Testis (tissue), 2 donors: ENCODE measurements at regions not wholly inside any gene's neighbourhood (a gene's known extent, or its start where the extent isn't known, plus 50 kb on each side); places are given as distances from the start of the nearest gene placed in this dataset.
"Not testable (repeated sequence)": the region's sequence is repeated elsewhere in the genome, so short reads cannot be mapped to it uniquely, and the experiment has no call there.

Experiments used
- DNase-seq: peaks from one replicate; pipeline ENCODE4 v3.0.0-alpha.2; 2019
- H3K27ac ChIP-seq, 2 donors: fragments of 200-600 bp; sonication (generic); one replicate each; pipeline ENCODE4 v1.5.1; 2019
- H3K27me3 ChIP-seq: fragments of 200-600 bp; sonication (generic); one replicate; pipeline ENCODE4 v1.5.1; 2019
- H3K36me3 ChIP-seq: fragments of 200-600 bp; sonication (generic); one replicate; pipeline ENCODE4 v1.5.1; 2017; ENCODE audit warnings: low read depth; ENCODE audit errors: missing control alignments
- H3K4me1 ChIP-seq: fragments of 200-600 bp; sonication (generic); one replicate; pipeline ENCODE4 v1.5.1; 2019
- H3K4me3 ChIP-seq, 2 donors: fragments of 200-600 bp; sonication (generic); one replicate each; pipeline ENCODE4 v1.5.1; 2017 to 2019
- H3K9me3 ChIP-seq: fragments of 200-600 bp; sonication (generic); one replicate; pipeline ENCODE4 v1.5.1; 2017
- POLR2A ChIP-seq: fragments of 450-650 bp; IDR thresholded peaks from one replicate; pipeline ENCODE4 v1.6.1; 2017; ENCODE audit warnings: antibody characterized with exemption, mild to moderate bottlenecking, moderate library complexity
- WGBS, 2 donors: methylation state at CpG; one replicate each; pipeline ENCODE4 v1.1.5; 2018; 5-methylcytosine and 5-hydroxymethylcytosine counted together
- intact Hi-C: fragments of 100-400 bp; cut with DNase I; formaldehyde crosslinking; loops from one replicate; pipeline ENCODE4 v1.15.1; 2023; ENCODE audit warnings: low total_unique reads
- TF ChIP-seq, protein P1 (sequence below), 3 experiments: fragments of 450-650 bp in 2 of 3; fragments of 200-600 bp in 1 of 3; sonication (generic) in 1 of 3; IDR thresholded peaks; one replicate each; pipeline ENCODE4 v1.5.1; 2016 to 2019; ENCODE audit warnings: antibody characterized with exemption in 3 of 3, mild to moderate bottlenecking in 2 of 3, moderate library complexity in 1 of 3

DNA sequence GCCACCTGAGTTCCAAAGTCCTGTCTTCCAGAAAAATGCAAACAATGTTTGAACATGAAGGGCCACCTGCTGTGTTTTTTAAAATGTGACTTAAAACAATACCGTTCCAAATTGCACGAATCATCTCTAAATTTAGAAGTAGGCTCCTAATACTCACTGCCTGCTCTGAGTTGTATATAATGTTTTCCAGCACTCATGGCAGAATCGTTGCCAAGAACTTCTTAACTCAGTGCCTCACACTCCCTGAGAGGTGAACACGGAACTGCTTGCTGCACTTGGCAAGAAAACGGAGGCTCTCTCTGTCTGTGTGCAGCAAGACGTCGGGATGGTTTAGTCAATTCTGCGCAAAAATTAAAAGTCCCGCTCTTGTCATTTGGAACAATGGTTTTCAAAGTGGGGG, 757.3 kb upstream of the AUTS2 start:
- 45 to 52% methylated on average over 9 of the region's 9 CpGs for WGBS, 2 donors
- DNase-seq, result no peak
- H3K27ac ChIP-seq, result no peak overlapping the region
- H3K27me3 ChIP-seq, result no peaks in the 10 kb centered on the region
- H3K9me3 ChIP-seq, result no peaks in the 10 kb centered on the region
- no peak for TF ChIP-seq POLR2A
- TF ChIP-seq, protein P1, sequence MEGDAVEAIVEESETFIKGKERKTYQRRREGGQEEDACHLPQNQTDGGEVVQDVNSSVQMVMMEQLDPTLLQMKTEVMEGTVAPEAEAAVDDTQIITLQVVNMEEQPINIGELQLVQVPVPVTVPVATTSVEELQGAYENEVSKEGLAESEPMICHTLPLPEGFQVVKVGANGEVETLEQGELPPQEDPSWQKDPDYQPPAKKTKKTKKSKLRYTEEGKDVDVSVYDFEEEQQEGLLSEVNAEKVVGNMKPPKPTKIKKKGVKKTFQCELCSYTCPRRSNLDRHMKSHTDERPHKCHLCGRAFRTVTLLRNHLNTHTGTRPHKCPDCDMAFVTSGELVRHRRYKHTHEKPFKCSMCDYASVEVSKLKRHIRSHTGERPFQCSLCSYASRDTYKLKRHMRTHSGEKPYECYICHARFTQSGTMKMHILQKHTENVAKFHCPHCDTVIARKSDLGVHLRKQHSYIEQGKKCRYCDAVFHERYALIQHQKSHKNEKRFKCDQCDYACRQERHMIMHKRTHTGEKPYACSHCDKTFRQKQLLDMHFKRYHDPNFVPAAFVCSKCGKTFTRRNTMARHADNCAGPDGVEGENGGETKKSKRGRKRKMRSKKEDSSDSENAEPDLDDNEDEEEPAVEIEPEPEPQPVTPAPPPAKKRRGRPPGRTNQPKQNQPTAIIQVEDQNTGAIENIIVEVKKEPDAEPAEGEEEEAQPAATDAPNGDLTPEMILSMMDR (IDR thresholded peaks at IDR 0.05), result no peak
- H3K4me1 ChIP-seq, result no peaks in the 10 kb centered on the region
- intact Hi-C loops, result no loop called here
- no peaks in the 10 kb centered on the region for H3K36me3 ChIP-seq
- no peak overlapping the region for H3K4me3 ChIP-seq

DNA sequence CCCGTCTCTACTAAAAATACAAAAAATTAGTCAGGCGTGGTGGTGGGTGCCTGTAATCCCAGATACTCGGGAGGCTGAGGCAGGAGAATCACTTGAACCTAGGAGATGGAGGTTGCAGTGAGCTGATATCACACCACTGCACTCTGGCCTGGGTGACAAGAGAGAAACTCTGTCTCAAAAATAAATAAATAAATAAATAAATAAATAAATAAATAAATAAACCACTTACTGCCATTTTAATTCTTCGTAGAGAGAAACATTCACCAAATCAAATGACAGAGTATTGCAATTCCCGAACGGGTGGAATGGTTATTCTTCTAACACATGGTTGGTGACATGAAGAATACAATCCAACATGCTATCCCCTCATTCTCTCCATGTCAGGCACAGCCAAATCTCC, 754.3 kb upstream of the AUTS2 start:
- intact Hi-C loops, H3K27ac ChIP-seq, DNase-seq, H3K27me3 ChIP-seq, H3K36me3 ChIP-seq, H3K4me1 ChIP-seq, H3K9me3 ChIP-seq, H3K4me3 ChIP-seq: not testable (repeated sequence)
- 92 to 94% methylated on average over 6 of the region's 6 CpGs for WGBS, 2 donors

DNA sequence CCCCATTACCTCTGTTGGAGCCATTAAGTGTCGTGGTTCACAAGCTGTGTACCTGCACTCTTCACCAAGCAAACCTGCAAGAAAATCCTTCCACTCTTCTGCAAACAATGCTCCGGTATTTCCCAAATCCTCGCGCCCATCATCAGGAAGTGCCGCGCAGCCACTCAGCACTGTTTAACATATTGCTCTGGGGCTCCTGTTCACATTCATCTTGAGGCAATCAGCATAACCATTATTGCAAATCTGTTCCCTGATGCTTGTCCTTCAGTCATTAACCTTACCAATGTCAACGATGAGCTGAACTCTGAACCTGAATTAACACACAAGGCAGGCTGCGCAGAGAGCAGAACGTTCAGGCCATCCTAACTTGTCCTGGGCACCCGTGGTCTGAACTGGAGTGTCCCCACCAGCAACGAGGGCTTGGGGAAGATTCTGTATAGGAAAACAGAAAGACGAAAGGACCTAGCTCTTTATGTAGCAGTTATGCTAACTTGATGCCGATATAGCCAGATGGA, 751.4 kb upstream of the AUTS2 start:
- TF ChIP-seq, protein P1 (IDR thresholded peaks at IDR 0.05), result no peak
- TF ChIP-seq POLR2A, result no peak
- Histone ChIP-seq H3K36me3 (no peaks in the 10 kb centered on the region), H3K27ac (no peak overlapping the region), H3K9me3 (no peaks in the 10 kb centered on the region), H3K4me1 (no peaks in the 10 kb centered on the region), H3K27me3 (no peaks in the 10 kb centered on the region), H3K4me3 (no peak overlapping the region)
- intact Hi-C loops, result no loop called here
- 83 to 86% methylated on average over 13 of the region's 13 CpGs for WGBS, 2 donors
- no peak for DNase-seq

DNA sequence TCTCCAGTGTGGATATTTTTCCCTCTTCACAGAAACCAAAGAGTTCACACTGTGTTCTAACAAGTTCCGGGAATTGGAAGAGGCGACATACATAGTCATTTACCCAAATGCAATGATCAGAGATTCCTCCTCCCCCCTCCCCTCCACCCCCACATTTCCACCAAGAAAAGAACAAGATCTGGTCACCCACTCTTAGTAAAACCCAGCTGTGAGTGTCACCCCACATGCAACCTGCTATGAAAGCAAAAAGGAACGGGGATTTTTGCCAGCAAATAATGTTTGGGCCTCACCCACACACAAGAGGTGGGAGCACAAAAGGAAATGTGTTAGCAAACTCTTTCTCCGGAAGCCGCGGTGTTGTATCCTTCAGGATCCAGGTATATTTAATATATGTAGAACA, 745.0 kb upstream of the AUTS2 start:
- Histone ChIP-seq H3K4me1 (no peaks in the 10 kb centered on the region), H3K27ac (no peak overlapping the region), H3K9me3 (no peaks in the 10 kb centered on the region), H3K27me3 (no peaks in the 10 kb centered on the region), H3K4me3 (no peak overlapping the region), H3K36me3 (no peaks in the 10 kb centered on the region)
- no peak for DNase-seq
- no peak for TF ChIP-seq POLR2A
- TF ChIP-seq, protein P1 (IDR thresholded peaks at IDR 0.05), result no peak
- intact Hi-C loops, result no loop called here
- 68 to 78% methylated on average over 6 of the region's 6 CpGs for WGBS, 2 donors

DNA sequence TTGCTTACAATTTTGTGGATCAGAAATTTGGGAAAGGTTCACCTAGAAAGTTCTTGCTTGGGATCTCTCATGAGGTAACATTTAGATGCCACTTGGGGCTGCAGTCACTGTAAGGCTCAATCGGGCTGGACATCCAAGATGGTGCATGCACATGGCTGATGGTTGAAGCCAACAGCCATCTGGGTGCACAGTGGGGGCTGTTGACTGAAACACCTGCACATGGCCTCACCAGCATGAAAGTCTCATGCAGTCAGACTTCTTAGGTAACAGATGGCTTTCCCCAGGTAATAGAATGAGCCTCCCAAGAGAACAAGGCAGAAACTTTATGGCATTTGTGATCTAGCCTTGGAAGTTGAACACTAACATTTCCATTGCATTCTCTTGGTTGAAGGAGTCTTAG, 740.7 kb upstream of the AUTS2 start:
- TF ChIP-seq, protein P1 (IDR thresholded peaks at IDR 0.05), result no peak
- TF ChIP-seq POLR2A, result no peak
- 89 to 100% methylated on average over 1 of the region's 1 CpG for WGBS, 2 donors
- no peaks in the 10 kb centered on the region for H3K9me3 ChIP-seq
- H3K27ac ChIP-seq, result no peak overlapping the region
- no peaks in the 10 kb centered on the region for H3K4me1 ChIP-seq
- no peaks in the 10 kb centered on the region for H3K27me3 ChIP-seq
- DNase-seq, result no peak
- no peak overlapping the region for H3K4me3 ChIP-seq
- intact Hi-C loops, result no loop called here
- no peaks in the 10 kb centered on the region for H3K36me3 ChIP-seq
